C1 segment of cervical spinal cord (tissue), 14 donors: ENCODE measurements at regions not wholly inside any gene's neighbourhood (a gene's known extent, or its start where the extent isn't known, plus 50 kb on each side); places are given as distances from the start of the nearest gene placed in this dataset.
A peak's percentile ranks its signal among the peaks of the same experiment; 100 is the strongest.

Experiments
- DNase-seq, 14 donors: peaks; one replicate each; lab custom pipeline; 2025; lab: John Stamatoyannopoulos, UW

DNA sequence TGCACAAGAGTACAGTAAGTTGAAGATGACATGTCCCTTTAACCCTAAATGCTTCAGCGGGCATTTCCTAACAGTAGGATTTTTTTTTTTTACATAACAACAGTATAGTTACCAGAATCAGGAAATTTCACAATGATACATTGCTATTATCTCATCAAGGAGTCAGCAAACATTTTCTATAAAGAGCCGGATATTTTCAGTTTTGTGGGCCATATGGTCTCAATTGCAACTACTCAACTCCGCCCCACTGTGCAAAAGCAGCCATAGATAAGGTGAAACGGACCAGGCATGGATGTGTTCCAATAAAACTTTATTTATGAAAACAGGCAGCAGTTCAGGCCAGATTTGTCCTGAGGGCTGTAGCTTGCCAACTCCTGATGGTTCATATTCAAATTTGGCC, 130.6 kb downstream of the SMAD6 start:
- DNase-seq = no peak

DNA sequence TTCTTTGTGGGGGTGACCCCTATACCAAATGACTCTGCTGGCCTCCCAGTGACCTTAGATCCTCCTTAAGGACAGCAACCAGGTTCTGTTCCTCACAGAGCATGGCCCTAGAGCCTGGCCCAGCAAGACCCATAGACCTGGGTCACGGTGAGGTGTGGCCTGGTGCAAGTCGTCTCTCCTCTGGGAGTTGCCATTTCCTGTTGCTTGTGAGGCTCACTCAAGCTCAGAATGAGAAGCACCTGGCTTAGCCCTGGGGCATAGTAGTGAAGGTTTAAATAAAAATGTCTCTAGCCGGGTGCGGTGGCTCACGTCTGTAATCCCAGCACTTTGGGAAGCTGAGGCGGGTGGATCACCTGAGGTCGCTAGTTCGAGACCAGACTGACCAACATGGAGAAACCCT, 131.3 kb downstream of the SMAD6 start:
- DNase-seq = no peak

DNA sequence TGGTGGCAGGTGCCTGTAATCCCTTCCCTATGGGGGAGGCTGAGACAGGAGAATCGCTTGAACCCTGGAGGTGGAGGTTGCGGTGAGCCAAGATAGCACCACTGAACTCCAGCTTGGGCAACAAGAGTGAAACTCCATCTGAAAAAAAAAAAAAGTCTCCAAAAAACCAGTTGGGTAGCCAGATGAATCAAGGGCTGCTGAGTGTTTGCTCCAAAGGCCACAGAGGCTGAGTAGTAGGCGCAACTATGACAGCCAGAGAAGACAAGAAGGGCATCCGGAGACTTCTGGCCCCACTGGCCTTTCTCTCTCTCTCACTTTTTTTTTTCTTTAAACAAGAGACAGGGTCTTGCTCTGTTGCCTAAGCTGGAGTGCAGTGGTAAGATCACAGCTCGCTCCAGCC, 131.8 kb downstream of the SMAD6 start:
- no peak for DNase-seq

DNA sequence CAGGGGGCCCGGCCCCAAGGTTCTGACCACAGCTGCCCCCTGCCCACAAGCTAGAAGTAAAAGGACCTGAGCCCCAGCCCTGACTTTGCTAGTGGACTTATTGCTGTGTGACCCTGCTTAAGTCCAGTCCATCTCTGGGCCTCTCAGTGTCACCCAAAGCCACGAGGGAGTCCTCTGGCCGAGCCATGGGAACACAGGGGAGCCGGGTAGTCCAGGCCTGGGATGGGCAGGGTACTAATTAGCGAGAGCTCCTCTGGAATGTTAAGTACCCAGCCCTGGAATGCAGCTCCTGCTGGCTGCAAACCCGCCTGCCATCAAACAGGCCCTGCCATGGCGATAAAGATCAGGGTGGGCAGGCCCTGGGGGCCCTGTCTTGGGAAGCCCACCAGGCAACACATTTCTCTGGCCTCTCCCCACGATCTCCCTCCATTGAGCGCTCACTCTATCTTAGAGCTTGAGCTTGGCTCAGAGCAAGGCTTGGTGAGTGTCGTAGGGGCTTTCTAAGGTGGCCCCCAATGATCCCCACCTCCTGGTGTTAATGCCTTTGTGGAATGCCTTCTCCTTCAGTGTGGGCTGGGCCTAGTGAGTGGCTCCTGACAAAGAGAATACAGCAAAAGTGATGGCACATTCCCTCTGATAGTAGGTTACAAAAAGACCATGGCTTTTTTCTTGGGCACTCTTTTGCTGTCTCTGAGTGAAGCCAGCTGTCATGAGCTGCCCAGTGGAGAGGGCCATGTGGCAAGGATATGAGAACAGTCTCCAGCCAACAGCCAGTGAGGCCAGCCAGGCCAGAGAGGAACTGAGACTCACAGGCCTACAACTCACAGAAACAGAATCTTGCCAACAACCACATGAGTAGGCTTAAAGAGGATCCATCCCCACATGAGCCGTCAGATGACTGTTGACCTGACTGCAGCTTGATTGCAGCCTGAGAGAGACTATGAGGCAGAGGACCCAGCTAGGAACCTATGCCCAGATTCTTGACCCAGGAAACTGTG, 133.1 kb downstream of the SMAD6 start:
- peak in 1 of 14 donors; percentile 14 for DNase-seq

DNA sequence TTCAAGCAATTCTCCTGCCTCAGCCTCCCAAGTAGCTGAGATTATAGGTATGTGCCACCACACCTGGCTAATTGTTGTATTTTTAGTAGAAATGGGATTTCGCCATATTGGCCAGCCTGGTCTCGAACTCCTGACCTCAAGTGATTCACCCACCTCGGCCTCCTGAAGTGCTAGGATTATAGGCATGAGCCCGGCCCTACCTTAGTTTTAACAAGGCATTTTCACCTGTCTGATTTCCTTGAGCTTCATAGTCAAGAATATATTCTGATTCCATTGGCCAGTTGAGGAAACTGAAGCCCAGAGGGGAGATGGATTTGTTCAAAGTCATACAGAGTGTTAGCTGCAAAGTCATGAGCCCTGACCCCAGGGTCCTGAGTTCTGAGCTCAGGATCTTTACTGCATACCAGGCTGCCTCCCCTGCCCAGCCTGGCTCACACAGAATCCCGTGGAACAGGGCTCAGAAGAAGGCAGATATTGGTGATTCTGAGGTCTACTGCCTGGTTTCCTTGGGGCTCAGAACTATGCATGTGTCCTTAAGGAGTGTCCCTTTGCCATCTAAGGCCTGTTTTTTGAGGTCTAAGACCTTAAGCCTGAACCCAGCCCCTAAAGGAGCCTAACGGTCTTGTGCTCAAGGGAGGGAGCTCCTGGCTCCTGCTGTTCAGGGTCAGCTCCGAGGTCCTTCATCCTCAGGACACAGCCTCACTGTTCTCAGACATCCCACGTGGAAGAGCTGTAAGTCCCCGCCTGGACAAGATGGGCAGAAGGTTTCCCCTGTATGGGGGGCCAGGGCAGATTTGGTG, 134.4 kb downstream of the SMAD6 start:
- DNase-seq = no peak

DNA sequence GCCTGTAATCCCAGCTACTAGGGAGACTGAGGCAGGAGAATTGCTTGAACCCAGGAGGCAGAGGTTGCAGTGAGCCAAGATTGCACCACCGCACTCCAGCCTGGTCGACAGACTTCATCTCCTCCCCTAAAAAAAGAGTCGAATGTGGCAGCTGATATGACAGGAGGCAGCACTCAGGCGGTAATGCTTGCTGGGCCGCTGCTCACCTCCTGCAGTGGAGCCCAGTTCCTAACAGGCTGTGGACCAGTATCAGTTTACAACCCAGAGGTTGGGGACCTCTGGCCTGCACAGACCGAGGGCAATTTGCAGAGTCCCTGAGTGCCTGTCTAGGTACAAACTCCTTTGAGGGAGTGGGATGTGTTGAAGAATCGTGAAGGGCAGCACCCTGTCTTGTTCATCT, 136.2 kb downstream of the SMAD6 start:
- no peak for DNase-seq

DNA sequence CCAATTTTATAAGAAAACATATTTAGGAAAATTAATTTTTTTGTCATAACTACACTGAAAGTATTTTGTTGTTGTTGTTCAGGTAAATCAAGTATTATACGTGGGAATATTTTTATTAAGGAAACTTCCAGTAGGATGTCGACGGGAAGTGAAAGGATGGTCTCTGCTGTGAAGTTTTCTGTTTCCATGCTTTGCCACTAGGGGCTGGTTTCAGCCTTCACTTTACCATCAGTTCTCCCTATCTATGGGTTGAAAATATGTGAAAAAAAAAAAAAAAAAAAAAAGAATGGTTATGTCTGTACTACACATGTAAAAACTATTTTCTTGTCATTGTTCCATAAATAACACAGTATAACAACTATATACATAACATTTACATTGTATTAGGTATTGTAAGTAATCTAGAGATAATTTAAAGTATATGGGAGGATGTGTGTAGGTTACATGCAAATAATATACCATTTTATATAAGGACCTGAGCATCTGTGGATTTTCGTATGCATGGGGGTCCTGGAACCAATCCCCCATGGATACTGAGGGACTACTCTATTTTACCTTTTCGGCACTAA, 136.7 kb downstream of the SMAD6 start:
- DNase-seq = no peak

DNA sequence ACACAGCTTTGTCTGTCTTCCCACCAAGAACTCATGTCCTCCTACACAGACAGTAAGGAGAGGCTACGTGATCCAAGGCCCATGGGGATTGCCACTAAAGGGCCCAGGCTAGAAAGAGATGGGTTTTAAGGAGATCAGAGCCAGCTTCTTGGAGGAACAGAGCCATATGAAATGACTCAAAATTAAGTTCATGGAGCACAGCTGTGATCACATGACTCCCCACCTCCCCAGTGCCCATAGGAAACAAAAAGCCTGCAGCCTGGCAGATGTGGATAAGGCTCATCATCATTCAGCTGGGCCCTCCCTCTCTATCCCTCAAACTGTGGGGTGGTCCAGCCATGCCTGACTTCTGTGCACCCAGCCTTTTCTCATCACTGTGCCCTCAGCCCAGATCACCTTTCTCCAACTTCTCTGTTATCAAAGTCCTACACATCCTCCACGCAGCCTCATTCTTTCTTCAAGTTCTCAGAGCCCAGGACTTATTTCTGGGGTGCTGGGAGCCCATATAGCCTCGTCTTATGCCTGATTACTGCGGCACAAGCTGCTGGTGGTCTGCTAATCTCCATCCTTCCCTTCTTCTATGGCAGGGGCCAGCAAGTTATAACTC, 137.6 kb downstream of the SMAD6 start:
- DNase-seq = no peak

DNA sequence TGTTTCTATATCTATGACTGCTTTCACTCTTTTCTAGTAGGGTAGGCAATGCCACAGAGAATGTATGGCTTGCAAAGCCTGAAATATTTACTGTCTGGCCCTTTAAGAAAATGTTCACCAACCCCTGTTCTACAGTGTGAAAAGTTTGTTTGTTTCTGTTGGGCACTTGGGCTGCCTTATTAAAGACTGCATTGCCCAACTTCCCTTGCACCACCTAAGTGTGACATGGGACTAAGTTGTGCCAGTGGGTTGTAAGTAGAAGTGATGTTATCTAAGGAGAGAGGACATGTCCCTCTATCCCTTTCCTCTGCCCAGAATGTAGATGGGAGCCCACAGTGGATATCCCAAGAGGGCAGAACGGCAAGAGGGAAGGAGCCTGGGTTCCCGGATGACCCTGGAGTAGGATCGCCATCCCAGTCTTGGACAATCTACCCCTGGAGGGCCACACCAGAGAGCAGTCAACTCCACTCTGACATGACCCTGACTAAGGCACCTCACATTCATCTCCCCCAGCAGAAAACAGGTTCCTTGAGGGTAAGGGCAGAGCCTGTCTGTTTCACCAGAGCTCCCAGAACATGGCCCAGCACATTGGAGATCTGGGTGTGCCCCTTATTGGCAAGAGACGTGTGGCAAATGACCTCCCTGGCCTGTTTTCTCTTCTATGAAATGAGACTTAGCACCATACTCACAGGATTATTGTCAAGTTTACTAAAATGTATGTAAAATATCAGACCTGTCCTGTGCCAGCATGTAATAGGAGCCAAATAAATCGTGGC, 138.8 kb downstream of the SMAD6 start:
- no peak for DNase-seq

DNA sequence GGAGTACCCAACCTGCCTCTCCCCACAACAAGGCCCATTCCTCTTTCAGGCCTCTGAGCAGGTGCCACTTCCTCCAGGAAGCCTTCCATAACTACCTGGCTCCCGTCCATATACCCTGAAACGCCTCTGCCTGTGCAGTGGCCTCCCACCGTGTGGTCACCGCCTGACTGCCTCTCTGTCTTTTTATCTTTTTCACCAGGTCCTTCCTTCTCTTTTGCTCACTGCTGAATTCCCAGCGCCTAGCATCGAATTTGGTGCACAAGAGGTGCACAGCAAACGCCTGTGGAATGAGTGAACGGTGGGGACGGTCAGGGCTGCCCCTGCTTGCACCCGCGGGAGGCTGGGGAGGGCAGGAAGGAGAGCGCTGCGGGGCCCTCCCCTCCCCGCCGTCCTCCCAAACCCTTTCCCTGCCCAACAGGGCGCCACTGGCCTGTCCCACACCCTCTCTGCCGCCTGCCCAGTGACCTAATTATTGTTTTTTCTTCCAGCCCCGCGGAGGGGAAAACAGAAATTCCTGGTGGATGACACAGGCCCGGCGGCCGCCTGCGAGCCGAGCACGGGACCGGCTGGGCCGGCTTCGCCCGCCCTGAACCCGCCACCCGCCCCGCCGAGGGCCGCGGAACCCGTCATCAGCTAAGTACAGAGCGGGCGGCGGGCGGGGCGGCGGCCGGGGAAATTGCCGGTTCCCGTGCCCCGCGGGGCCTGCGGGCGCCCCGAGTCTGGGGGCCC, 140.1 kb downstream of the SMAD6 start:
- DNase-seq = peak in 11 of 14 donors; percentile 21 to 77 (median 44)

DNA sequence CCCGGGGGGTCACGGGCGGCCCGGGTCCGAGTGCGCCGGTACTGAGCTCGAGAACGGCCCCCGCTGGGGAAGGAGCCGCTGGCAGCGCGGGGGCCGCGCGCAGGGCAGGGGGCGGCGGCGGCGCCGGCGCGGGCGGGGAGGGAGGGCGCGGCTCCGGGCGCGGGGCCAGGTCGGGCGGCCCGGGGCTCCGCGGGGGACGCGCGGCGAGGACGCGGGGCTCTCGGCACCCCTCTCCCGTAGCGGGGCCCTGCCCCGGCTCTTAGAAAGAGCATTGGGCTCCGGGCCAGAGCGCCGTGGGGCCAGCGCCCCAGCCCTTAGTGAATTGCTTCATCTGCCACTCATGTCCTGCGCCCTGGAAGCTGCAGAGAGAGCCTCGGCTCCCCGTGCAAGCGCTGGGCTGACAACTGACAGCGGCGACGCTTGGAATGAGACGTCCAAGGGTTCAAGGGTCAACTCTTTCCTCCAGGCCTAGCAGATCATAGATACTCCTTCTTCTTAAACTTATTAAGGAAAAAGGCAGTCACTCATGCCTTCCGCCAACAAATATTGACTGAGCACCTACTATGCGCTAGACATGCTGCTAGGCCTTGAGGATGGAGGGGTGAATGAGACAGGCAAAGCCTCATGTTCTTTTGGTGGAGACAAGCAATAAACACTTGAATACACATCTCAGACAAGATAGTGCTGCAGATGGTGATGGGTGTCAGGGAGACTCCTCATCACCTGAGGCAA, 140.8 kb downstream of the SMAD6 start:
- peak in 7 of 14 donors; percentile 12 to 49 (median 35) for DNase-seq

DNA sequence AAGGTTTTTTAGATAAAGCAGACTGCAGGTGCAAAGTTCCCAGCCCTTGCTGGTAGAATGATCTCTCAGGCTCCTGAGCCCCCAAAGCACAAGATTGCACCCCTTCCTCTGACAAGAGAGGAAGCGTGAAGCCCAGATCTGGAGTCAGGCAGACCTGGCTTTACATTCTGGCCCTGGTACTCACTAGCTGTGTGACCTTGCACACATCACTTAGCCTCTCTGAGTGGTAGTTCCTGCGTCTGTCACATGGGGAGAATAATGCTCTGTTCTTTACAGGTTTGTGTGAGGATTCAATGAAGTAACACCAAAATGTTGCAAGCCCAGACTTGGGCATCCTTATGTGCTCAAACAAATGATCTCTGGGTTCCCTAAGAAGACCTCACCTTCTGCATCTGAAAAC, 141.5 kb downstream of the SMAD6 start:
- DNase-seq = no peak

DNA sequence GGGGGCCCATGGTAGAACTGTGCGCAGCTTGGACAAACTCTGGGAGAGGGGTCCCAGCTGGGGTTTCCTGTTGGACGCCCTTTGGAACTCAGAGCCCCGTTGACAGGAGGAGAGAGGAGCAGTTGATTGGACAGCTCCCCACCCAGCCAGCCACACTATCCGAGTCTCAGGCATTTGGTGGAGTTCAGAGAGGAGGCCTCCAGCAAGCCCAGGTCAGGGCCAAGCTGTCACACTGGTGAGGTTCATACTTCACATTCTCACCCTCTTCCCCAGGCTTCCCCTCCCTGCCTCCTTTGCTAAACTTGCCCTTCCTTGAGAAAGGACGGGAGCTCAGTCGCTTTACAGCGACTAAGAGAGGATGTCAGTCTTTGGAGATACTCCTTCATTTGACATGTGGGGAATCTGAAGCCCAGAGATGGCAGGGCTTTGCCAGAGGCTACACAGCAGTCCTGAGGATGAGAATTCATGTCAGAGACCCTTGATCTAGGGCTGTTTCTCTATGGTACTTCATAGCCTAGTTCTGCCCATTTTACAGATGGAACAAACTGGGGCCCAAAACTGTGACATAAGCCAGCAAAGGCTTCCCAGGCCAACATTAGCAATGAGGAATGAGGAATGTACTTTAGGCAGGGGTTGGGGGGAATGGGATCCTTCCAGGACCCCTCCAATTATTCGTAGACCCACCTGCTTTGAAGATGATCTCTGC, 142.2 kb downstream of the SMAD6 start:
- no peak for DNase-seq

DNA sequence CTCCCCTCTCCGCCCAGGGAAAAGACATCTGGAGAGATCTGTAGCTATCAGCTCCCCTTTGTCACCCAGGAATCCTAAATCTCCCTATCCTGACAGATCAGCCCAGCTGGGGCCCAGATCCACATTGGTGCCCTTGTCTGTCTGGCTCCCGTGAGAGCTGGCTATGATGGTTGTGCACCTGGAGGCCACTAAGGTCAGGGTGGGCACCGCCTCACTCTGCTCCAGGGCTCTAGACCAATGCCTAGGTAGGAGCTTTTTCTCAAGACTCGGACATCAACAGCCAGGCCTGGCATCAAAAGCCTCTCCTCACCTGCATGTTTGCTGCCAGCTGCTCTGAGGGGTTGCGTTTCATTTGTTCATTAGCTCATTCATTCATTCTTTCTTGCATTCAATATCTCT, 142.7 kb downstream of the SMAD6 start:
- no peak for DNase-seq

DNA sequence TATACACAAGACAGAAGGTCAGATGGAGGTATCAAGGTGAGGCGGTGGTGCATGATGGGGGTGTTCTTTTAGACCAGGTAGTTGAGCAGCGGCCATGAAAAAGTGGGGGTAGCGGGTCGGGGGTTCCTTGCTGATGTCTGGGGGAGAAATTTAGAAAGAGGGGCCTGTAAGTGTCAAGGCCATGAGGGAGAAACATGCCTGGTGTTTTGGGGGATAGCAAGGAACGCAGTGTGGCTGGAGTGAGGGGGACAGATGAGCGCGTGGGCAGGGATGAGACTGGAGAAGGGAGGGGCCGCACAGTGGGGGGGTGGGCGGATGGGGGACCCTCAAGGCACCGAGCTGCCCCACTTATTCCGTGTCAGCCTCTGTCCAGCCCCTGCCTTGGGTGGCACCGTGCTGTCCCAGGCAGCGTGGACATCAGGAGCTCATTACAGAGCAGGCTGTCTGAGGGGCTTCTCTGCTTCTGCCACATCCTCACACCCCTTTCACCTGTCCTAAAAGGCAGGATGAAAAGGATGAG, 143.3 kb downstream of the SMAD6 start:
- DNase-seq = no peak

DNA sequence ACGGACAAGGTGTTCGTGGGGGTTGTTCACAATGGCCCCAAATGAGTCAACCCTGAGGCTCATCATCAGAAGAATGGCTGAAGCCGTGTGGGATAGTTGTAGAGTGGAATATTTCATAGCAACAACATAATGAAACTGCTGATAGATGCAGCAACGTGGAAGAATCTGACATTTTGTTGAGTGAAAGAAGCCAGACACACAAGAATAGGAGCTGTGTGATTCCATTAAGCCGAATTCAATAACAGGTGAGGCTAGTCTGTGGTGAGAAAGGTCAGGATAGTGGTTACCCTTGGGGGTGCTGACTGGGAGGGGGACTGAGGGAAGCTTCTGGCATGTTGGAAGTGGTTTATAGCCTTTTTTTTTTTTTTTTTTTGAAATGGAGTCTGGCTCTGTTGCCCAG, 144.0 kb downstream of the SMAD6 start:
- DNase-seq = no peak

DNA sequence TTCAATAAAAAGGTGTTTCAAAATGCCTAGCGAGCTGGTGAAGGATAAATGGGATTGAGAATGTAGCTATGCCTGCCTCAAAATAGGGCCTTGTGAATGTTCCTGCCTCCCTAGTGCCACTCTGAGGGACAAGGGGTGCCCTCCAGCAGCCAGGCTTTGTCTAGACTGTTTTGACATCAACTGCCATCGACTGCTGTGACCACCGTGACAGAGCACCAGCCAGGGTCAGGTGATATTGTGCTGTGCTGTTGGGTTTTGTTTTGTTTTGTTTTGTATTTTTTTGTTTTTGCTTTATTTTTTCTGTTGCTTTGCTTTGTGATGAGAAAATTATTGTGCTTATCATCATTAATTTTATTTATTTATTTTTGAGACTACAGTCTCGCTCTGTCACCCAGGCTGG, 144.8 kb downstream of the SMAD6 start:
- no peak for DNase-seq

DNA sequence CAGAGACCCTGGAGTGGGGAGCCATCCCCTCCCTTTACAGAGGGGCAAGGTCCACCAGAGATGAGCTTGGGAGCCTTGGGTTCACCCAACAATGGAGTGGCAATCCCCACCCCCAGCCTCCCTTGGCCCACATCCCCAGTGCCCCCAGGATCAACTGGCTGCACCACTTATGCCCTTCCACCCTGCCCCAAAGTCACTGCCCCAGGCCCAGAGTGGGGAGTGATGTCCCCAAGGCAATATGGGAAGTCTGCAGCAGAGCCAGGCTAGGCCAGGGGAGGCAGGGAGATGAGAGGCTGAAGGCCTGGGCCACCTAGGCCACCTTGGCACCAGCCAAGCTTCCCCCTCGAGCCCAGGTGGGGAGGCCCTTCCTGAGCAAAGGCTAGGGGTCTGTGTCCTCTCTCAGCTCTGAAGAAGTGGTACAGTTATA, 145.5 kb downstream of the SMAD6 start:
- no peak for DNase-seq

DNA sequence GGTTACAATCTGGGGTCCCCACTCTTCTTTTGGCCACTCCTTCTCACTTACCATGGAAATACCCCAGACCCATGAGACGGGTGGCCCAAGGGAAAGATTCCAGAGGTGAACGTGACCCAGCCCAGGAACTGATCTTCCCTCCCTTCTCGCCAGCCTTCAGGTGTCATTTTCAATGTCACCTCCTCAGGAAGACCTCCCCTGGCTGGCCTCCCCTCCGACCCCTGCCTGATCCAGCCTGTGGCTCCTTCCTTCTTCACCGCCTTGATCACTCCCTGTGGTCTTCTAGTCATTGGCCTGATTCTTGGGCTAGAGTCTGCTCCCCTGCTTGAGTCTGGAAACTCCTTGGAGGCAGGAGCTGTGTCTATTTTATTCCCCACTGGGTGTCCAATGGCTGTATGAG, 146.1 kb downstream of the SMAD6 start:
- DNase-seq = no peak
